Coronary artery (tissue), 2 donors: ENCODE measurements at regions not wholly inside any gene's neighbourhood (a gene's known extent, or its start where the extent isn't known, plus 50 kb on each side); places are given as distances from the start of the nearest gene placed in this dataset.

Source experiments
- DNase-seq: peaks from one replicate; pipeline ENCODE4 v3.0.0-alpha.2; 2017; ENCODE audit warnings: low spot score
- H3K27ac ChIP-seq, 2 donors: fragments of 200-600 bp; sonication (generic); one replicate each; pipeline ENCODE4 v1.5.1; 2016 to 2019
- H3K4me3 ChIP-seq: fragments of 200-600 bp; sonication (generic); 2 replicates; pipeline ENCODE4 v1.5.1; 2016; ENCODE audit warnings: mild to moderate bottlenecking, moderate library complexity
- TF ChIP-seq, protein P1 (sequence below): fragments of 200-600 bp; sonication (generic); IDR thresholded peaks from one replicate; pipeline ENCODE4 v1.5.1; 2019; ENCODE audit warnings: antibody characterized with exemption

DNA sequence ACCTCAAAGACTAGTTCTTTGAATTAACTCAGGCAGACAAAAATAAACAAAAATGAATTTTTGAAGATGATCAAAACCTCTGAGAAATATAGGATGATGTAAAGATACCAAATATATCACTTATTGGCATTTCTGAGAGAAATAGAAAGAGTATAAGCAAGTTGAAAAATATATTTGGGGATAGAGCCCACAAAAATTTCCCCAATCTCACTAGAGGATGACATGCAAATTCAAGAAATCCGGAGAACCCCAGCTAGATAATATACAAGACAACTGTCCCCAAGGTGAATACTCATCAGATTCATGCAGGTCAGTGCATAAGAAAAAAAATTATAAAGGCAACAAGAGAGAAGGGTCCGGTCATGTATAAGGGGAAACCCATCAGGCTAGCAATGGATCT is 129.1 kb downstream of the CXXC4 start:
- Histone ChIP-seq H3K27ac (no peak overlapping the region), H3K4me3 (no peak overlapping the region)
- TF ChIP-seq, protein P1, sequence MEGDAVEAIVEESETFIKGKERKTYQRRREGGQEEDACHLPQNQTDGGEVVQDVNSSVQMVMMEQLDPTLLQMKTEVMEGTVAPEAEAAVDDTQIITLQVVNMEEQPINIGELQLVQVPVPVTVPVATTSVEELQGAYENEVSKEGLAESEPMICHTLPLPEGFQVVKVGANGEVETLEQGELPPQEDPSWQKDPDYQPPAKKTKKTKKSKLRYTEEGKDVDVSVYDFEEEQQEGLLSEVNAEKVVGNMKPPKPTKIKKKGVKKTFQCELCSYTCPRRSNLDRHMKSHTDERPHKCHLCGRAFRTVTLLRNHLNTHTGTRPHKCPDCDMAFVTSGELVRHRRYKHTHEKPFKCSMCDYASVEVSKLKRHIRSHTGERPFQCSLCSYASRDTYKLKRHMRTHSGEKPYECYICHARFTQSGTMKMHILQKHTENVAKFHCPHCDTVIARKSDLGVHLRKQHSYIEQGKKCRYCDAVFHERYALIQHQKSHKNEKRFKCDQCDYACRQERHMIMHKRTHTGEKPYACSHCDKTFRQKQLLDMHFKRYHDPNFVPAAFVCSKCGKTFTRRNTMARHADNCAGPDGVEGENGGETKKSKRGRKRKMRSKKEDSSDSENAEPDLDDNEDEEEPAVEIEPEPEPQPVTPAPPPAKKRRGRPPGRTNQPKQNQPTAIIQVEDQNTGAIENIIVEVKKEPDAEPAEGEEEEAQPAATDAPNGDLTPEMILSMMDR = no peak
- no peak for DNase-seq

DNA sequence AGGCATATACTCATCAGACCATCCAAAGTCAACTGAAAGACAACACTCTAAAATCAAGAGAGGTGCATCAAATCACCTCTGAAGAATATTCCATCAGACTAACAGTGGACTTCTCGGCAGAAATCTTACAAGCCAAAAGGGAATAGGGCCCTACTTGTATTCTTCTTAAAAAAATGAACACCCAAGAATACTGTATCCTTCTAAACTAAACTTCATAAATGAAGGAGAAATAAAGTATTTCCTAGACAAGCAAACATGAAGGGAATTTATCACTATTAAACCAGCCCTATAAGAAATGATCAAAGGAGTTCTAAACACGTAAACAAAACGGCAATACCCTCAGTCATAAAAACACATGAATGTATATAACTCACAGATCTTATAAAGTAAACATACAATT is 141.2 kb downstream of the CXXC4 start:
- TF ChIP-seq, protein P1 = no peak
- H3K4me3 ChIP-seq = no peak overlapping the region
- no peak for DNase-seq
- no peak overlapping the region for H3K27ac ChIP-seq

DNA sequence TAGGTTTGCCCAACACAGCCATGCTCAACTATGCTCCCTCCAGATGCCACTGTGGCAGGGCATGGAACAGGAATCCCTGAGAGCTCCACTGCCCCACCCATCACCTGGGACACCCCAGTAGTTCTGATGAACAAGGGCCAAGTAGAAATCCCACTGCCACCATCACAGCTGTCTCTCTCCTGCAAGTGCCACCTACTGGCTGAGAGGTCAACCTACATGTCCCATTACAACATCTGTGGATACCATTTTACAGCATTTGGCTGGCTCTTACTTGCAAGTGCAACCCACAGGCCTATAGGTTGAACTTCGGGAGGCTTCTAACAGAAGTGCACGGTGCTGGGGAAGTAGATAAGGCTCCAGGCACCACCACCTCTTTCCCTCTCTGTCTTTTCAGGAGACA is 142.5 kb downstream of the CXXC4 start:
- no peak overlapping the region for H3K27ac ChIP-seq

DNA sequence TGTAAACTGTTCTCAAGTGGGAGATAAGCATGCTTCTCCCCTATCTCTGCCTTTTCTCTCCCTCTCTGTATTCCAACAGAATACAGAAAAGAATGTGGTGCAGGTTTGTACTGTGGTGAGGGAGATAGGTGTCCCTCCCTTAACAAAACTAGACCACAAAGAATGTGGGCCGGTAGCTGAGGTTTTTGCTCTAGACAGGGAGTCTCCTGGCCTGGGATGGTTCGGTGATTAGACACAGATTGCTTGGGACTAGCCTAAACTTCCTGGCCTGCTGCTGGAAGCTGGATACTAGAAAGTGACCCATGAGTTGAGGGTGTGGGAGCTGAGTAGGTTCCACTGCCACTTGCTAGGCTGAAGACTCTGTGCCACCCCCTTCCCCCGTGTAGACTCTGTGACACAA is 143.0 kb downstream of the CXXC4 start:
- TF ChIP-seq, protein P1 = no peak
- H3K4me3 ChIP-seq = no peak overlapping the region
- no peak for DNase-seq
- no peak overlapping the region for H3K27ac ChIP-seq

More for the DNA sequence above, 142.5 kb downstream of the CXXC4 start:
- TF ChIP-seq, protein P1 = no peak
- H3K4me3 ChIP-seq = no peak overlapping the region
- DNase-seq = no peak

DNA sequence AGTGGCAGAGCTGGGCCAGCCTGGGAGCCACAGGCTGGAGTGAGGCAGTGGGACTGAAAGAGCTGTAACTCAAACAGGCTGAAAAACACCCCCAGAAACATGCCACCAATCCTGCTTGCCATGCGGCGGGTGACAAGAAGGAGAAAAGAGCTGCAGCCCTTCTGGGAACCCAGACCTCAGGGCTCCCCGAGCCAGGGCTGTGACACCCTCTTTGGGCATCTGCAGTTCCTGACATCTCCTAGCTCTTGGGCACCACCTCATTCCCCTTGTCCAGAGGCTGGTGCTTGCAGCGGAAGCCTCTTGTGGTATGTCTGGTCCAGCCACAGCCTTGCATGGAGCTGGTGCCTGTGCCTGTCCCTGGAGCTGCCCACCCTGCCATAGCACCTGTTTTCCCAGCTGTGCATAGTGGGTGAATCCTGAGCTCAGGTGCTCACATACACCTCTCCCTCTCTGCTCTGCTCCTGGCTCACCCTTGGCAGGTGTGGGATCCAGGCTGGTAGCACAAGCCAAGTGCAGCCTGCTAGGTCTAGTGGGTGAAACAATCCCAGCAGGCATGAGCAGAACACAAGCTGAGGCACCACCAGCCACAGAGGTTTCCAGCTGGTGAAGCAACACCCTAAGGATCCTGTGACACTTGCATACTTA is 149.0 kb downstream of the CXXC4 start:
- TF ChIP-seq, protein P1 = no peak
- no peak for DNase-seq
- H3K4me3 ChIP-seq = no peak overlapping the region
- no peak overlapping the region for H3K27ac ChIP-seq

DNA sequence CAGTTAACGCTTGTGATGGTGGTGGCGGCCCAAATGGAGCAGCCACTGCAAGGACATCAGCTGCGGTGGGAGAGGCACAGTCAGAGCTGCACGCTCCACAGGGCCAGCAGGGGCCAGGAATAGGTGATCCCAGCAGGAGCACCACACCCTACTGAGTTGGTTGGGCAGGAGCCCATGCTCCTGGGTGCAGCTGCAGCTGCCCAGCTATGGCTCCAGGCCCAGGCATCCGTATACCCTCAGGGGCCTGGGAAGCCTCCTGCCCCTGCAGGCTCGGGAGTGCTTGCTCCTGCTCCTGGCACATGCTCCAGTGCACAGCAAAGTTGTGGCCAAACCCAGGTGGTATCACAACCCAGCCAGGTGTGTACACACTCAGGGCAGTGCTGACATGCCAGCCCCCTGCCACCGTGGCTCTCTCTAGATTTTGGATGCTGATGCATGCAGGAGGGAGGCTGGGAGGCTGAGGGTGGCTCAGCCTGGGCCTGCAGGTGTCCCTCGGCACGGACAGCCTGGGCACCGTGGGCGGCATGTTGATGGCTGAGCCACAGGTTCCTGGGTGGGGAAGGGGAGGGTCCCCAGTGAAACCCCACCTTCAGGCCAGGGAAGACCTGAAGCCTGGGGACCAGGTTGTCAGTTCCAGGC is 150.2 kb downstream of the CXXC4 start:
- H3K4me3 ChIP-seq = no peak overlapping the region
- DNase-seq = no peak
- no peak overlapping the region for H3K27ac ChIP-seq
- TF ChIP-seq, protein P1 = no peak

DNA sequence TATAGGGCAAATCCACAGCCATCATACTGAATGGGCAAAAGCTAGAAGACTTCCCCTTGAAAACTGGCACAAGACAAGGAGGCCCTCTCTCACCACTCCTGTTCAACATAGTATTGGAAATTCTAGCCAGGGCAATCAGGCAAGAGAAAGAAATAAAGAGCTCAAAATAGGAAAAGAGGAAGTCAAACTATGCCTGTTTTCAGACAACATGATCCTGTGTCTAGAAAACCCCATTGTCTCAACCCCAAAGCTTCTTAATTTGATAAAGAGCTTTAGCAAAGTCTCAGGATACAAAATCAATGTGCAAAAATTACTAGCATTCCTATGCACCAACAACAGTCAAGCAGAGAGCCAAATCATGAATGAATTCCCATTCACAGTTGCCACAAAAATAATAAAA is 160.3 kb downstream of the CXXC4 start:
- DNase-seq = no peak
- TF ChIP-seq, protein P1 = no peak
- Histone ChIP-seq H3K27ac (no peak overlapping the region), H3K4me3 (no peak overlapping the region)
